Coronary artery (tissue), 2 donors: ENCODE measurements at regions not wholly inside any gene's neighbourhood (a gene's known extent, or its start where the extent isn't known, plus 50 kb on each side); places are given as distances from the start of the nearest gene placed in this dataset.

Experiments used
- DNase-seq: peaks from one replicate; pipeline ENCODE4 v3.0.0-alpha.2; 2017; ENCODE audit warnings: low spot score
- H3K27ac ChIP-seq, 2 donors: fragments of 200-600 bp; sonication (generic); one replicate each; pipeline ENCODE4 v1.5.1; 2016 to 2019
- H3K4me3 ChIP-seq: fragments of 200-600 bp; sonication (generic); 2 replicates; pipeline ENCODE4 v1.5.1; 2016; ENCODE audit warnings: mild to moderate bottlenecking, moderate library complexity
- TF ChIP-seq, protein P1 (sequence below): fragments of 200-600 bp; sonication (generic); IDR thresholded peaks from one replicate; pipeline ENCODE4 v1.5.1; 2019; ENCODE audit warnings: antibody characterized with exemption

DNA sequence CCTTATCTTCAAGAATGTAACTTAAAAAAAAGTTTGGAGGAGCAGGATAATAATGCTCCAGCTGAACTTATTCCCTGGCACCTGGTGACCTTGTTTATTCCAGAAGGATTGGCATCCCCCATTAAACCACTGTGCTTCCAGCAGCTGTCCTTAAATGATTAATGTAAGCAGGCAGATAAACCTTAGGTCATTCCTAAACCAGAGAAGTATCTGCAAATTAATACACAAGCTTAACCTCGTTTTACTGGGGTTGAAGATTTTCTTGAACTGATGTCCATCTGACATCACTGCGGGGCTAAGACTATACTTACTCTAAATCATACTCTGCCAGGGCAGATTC, 116.1 kb upstream of the PALS2 start:
- H3K4me3 ChIP-seq = no peak overlapping the region
- H3K27ac ChIP-seq = no peak overlapping the region
- DNase-seq = no peak
- TF ChIP-seq, protein P1, sequence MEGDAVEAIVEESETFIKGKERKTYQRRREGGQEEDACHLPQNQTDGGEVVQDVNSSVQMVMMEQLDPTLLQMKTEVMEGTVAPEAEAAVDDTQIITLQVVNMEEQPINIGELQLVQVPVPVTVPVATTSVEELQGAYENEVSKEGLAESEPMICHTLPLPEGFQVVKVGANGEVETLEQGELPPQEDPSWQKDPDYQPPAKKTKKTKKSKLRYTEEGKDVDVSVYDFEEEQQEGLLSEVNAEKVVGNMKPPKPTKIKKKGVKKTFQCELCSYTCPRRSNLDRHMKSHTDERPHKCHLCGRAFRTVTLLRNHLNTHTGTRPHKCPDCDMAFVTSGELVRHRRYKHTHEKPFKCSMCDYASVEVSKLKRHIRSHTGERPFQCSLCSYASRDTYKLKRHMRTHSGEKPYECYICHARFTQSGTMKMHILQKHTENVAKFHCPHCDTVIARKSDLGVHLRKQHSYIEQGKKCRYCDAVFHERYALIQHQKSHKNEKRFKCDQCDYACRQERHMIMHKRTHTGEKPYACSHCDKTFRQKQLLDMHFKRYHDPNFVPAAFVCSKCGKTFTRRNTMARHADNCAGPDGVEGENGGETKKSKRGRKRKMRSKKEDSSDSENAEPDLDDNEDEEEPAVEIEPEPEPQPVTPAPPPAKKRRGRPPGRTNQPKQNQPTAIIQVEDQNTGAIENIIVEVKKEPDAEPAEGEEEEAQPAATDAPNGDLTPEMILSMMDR = no peak

DNA sequence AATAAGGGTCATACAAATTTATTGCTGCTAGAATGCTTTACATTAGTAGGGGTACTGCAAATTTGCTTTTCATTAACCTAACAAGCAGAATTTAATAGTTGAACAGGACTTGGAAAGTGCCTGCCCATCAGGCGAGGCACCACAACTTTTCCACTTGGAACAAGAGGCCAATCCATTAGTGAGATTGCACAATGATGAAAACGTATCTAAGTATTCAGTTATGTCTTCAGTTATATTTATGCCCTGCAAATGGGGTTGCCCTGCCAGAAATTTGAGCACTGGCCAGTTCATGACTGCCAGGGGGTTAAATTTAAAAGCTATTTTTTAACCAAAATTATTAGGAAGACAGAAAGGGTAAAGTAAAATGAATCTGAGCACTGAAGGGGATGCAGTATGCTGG, 111.1 kb upstream of the PALS2 start:
- H3K27ac ChIP-seq = no peak overlapping the region
- H3K4me3 ChIP-seq = no peak overlapping the region
- DNase-seq = no peak
- TF ChIP-seq, protein P1 = no peak

DNA sequence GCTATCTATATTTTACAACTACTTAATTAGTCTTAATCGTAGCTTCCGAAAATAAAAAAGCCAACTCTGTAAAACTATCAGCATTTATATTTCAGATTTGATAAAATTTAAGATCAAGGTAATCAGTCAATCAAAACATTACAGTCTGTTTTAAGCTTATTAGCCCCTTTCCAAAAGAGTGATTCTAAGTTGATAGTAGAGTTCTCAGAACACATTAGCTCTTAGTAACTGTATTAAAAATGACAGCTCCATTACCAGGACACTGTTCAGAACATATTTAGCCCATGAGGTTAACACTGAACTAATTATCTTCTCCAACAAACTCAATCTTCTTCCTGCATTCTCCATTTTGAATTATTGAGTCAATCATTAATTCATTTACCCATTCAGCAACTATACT, 110.3 kb upstream of the PALS2 start:
- TF ChIP-seq, protein P1 = no peak
- H3K4me3 ChIP-seq = no peak overlapping the region
- no peak overlapping the region for H3K27ac ChIP-seq
- no peak for DNase-seq

DNA sequence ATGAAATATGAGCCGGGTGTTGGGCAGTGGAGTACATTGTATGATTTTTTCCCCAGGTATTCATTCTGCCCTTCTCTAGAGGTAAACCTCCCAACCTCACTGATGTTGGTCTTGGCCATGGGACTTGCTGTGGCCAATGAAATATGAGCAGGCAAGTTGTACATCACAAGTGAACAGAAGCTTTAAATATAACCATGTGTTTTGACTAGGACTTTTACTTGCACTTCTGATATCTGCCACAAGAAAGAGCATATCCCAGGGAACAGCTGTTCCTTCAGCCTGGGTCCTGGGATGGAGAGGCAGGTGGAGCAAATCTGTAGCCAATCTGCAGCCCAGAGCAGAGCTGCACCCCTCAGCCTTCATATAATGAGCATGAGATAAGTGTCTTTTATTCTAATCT, 109.8 kb upstream of the PALS2 start:
- Histone ChIP-seq H3K4me3 (no peak overlapping the region), H3K27ac (no peak overlapping the region)
- no peak for DNase-seq
- TF ChIP-seq, protein P1 = no peak

DNA sequence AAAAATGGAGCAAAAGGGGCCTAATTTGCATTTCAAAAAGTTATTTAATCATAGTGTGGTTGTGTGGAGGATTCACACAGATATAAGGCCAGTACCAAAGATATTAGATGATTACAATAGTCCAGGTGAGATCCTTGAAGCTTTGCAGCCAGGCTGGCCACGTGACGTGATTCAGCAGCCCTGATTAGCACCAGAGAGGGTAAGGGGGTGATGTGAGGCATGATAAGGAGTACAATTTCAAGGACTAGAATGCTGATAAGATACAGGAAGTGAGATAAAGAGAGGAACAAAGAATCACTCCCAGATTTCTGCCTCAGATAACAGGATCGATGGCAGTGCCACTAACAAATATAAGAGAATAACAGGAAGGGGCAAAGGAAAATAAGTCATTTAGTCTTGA, 108.4 kb upstream of the PALS2 start:
- TF ChIP-seq, protein P1 = no peak
- DNase-seq = no peak
- H3K4me3 ChIP-seq = no peak overlapping the region
- H3K27ac ChIP-seq = no peak overlapping the region

DNA sequence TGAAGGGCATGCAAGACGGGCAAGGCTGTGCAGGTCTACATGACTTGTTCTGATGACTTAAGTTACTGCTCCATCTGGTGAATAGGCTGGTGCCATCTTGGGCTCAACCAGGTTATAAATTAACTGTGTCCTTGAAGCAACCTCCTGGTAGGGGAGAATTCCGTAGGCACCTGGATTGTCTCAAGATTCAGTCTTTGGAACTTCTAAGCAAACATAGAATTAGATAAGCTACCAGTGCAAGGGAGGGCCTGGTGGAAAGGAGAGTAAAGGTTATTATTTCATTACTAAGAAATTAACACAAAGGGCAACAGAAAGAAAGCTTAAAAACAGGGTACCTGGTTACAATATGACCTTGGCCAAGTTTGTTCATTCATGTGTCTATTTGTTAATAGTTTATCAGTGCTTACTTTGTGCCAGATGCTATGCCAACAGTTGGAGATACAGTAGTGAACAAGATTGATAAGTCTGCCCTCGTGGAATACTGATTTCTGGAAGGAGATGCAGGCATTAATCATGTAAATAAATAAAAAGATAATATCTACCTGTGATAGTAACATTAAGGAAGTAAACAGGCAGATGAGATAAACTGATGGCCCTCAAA, 107.0 kb upstream of the PALS2 start:
- no peak overlapping the region for H3K4me3 ChIP-seq
- TF ChIP-seq, protein P1 = no peak
- no peak overlapping the region for H3K27ac ChIP-seq
- no peak for DNase-seq

DNA sequence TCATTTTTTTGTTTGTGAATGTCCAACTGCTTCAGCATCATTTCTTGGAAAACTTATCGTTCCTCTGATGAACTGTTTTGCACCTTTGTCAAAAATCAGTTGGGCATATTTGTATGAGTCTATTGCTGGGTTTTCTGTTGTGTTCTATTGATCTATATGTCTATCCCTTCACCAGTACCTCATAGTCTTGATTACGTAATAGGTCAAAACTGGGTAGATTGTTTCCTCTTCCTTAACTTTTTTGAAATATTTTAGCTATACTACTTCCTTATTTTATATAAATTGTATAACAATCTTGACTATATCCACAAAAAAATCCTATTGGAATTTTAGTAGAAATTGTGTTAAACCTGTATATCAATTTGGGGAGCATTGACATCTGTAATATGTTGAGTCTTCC, 104.1 kb upstream of the PALS2 start:
- TF ChIP-seq, protein P1 = no peak
- Histone ChIP-seq H3K27ac (no peak overlapping the region), H3K4me3 (no peak overlapping the region)
- DNase-seq = no peak
